Inflammatory macrophage (primary cell): ENCODE measurements at regions not wholly inside any gene's neighbourhood (a gene's known extent, or its start where the extent isn't known, plus 50 kb on each side); places are given as distances from the start of the nearest gene placed in this dataset.

Experiments
- DNase-seq, 2 donors: peaks; one replicate each; pipeline ENCODE4 v3.0.0-alpha.2; 2020 to 2022

- DNase-seq, result no peak
These were observed 73.2 kb downstream of the GPR37 start for GRCh38 chr7:124692425-124692824.

DNA sequence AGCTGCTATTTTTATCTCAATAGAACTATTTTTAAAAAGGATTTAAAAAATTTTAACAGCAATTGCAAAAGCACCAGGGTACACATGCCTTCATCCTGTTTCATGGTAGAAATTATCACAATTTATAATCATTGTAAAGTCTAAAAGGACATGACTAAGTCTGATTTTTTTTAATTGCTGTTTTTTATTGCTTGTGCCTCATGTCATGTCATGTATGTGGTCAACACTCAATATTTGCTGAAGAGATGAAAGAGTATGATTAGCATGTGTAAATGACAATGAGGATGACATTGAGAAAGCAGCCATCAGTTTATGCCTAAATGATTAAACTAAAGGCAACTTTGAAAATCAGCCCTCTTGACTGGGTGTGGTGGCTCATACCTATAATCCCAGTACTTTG lies 74.8 kb downstream of the GPR37 start:
- DNase-seq, result no peak

GRCh38 chr7:124689931-124690330 lies 75.7 kb downstream of the GPR37 start:
- DNase-seq, result no peak

DNA sequence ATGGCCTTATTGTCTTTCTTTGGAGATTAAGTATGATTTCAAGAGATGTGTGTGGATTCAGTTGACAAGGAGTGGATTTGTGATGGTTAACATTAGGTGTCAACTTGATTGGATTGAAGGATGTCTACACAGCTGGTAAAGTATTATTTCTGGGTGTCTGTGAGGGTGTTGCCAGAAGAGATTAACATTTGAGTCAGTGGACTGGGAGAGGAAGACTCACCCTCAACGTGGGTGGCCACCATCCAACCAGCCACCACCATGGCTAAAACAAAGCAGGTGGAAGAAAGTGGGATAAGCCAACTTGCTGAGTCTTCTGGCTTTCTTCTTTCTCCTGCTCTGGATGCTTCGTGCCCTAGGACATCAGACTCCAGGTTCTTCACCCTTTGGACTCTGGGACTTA lies 76.1 kb downstream of the GPR37 start:
- no peak for DNase-seq

GRCh38 chr7:124688991-124689390 lies 76.6 kb downstream of the GPR37 start:
- no peak for DNase-seq

DNA sequence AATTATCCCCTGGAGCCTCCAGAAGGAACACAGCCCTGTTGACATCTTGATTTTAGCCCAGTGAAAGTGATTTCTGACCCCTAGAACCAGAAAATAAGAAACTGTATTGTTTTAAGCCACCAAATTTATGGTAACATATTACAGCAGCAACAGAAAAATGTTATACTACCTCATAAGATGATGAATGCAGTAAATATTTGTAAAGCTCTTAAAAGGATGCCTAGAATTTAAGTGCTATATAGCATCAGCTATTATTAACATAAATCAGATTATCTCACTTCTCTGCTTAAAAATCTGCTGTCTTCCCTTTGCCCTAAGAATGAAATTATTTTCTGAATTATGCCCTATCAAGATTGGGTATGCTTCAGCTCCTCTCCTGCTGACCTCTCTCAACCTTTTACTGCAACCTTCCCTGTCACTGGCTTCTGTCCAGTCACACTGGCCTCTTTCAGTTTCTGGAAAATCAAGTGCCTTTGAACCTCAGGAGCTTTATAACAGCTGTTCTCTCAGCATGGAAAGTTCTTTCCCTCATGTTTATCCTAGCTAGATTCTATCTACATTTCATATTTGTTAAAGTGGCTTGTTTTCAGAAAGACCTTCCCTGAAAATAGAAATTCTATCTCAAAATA lies 78.9 kb downstream of the GPR37 start:
- DNase-seq, result no peak

- no peak for DNase-seq
These were observed 83.6 kb downstream of the GPR37 start for GRCh38 chr7:124681946-124682345.

GRCh38 chr7:124680304-124680703 lies 85.3 kb downstream of the GPR37 start:
- DNase-seq, result no peak

- DNase-seq, result no peak
These were observed 85.9 kb downstream of the GPR37 start for GRCh38 chr7:124679586-124680225.

DNA sequence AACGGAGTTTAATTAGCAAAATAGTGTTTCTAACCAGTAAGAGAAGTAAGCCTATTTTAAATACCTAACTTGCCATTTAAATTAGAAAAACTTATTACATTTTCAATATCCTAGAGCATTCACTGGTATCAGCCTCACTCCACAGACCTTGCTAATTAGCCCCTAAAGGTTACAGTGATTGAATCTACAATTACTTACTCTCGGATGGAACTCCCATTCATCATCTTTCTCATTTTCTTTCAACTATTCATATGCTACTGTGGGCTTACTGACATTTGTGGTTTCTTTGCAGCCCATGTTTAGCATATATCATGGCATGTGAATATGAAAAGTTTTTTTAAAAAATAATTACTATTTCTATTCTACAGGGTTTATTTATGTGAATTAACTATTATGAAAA lies 86.4 kb downstream of the GPR37 start:
- no peak for DNase-seq

- no peak for DNase-seq
These were observed 91.1 kb downstream of the GPR37 start for GRCh38 chr7:124674451-124674850.

DNA sequence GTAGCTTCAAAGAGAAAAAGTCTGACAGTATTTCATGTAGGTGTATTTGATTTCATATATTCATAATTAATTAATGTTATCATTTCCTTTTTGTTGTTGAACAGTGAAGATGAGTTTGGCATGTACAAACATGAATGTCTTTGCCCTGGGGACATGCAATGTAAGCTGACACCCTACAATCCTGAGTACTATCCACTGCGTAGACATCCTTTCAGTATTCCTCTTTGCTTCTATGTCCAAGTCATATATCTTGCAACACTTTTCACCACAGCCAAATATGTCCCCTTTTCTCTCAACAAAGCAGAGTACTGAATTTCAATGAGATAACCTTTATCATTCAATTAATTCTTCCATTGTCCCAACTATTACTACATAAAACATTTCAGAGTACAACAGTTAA lies 93.6 kb downstream of the GPR37 start:
- DNase-seq, result no peak

DNA sequence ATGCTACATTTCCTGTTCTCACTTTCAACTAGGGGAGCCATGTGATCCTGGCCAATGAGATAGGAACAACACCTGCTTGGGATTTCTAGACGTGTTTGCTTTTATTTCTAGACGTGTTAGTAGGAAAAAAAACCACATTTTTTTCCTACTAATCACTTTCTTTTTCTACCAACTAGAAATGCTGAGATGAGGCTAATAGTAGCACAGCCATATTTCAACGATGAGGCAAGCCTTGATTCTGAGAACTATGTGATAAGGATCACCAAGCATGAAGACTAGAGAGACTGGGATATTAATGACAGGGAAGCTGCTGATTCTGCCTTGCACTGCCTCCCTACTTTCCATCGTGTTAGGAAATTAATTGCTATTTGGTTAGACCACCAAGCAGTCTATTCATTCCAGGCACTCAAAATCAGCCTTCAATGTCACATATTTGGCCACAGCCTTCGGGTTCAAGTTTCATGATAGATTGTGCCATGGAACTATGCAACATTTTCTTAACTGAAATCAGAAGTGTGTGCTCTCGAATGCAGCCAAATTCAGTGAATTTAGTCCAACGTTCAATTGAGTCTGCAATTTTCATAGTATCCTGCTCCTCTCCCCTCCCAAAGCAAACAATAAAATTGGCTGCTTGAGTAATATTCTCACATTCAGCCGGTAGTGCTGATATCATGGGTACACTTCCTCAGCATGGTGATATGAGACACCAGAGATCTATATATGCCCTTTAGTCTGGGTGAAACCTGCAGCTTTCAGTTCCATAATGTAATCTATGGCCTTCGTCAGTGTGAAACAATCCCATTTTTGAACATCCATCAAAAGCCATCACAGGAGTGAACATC lies 98.1 kb downstream of the GPR37 start:
- no peak for DNase-seq

GRCh38 chr7:124662937-124663336 lies 102.7 kb downstream of the GPR37 start:
- no peak for DNase-seq

DNA sequence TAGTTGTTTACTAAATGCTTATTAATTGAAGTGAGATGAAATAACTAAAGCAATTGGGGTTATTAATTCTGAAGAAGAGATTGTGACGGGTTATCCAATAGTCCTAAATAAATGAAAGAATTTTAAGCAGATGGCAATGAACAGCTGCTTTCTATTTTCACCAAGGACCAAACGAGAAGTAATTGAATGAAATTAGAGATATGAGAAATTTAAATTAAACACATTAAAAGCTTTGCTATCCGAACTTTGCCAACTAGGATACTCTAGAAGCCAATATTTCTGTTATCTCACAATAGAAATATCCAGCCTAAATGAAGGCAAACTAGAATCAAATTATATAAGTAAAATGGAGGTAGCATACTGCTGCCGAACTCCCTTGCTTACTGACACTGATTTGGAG lies 103.2 kb downstream of the GPR37 start:
- DNase-seq, result no peak

DNA sequence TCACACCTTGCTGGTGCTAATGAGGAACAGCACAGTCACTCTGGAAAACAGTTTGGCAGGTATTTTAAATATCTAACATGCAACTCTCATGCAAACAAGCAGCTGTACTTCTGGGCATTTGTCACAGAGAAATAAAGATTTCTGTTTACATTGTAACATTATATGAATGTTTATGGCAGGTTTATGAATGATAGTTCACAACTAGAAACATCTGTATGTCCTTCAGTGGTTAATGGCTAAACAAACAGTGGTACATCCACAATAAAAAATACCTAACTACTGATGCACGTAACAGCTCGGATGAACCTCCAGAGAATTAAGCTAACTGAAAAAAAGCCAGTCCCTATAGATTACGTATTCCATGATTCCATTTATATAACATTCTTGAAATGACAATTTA lies 109.6 kb downstream of the GPR37 start:
- DNase-seq, result no peak

DNA sequence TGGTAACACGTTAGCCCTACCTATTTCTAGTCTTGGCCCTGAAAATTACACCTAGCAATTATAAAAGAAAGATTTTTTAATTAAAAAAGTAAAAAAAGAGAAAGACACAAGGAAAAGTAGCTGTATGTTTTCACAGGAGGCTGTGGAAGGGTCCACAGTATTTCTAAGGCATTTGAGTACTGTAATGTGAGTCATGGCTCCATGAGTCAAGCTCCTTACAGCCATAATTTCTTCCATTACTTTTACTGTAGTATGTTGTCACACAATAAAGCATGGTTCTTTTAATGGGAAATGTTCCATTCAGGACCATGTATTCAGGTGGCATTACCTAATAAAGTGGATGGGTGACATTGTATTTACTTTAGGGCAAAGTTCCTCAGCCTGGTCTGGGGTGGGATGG lies 113.4 kb downstream of the GPR37 start:
- no peak for DNase-seq

DNA sequence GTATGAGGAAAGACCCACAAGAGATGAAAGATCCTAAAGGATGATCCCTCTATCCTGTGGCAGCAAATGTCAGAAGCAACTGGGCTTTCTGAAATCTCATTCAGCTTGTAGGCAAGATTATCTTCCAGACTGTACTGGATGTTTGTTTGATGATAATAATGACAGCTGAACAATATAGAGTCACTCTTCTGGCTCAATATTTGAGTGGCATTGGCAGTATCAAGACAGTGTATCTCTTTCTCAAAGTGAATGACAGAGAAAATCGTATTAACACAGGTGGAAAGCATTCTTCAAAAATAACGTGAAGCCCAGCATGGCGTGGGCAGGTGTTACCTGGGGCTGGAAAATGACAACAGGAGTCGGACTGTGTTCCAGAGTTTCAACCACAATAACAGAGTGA lies 114.5 kb downstream of the GPR37 start:
- DNase-seq, result no peak

- DNase-seq, result no peak
These were observed 116.1 kb downstream of the GPR37 start for GRCh38 chr7:124649397-124650014.

- DNase-seq, result no peak
These were observed 117.8 kb downstream of the GPR37 start for GRCh38 chr7:124647630-124648306.

- DNase-seq, result no peak
These were observed 119.9 kb downstream of the GPR37 start for GRCh38 chr7:124645704-124646103.

DNA sequence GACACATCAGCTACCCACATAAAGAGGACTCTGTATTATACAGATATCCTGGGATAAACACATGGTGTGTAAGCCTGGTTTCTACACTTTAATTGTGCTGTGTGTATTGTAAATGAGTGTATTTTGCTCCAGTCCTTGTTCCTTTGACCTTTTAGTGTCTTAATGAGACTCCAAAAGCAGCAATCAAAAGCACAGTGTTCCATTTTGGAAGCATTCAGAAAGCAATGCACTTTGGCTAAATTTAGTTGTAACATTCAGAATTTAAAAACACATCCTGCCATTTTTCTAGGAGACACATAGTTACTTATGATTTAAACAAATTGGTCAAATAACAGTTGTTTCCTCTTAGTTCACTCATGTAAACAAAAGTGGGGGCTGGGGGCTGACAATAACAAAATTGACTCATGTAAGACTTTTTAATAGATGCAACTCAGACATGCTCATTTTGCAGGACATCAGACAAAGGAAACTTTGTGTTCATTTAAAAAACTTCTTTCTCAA lies 122.2 kb downstream of the GPR37 start:
- DNase-seq, result no peak

GRCh38 chr7:124635416-124635815 lies 130.2 kb downstream of the GPR37 start:
- peak; percentile 1 to 14 for DNase-seq
